Left ventricle myocardium superior (tissue), 1 donor: ENCODE measurements at regions not wholly inside any gene's neighbourhood (a gene's known extent, or its start where the extent isn't known, plus 50 kb on each side); places are given as distances from the start of the nearest gene placed in this dataset.

ENCODE experiments used
- ATAC-seq: fragments of 200-7000 bp; cut with Tn5 transposase; one replicate; pipeline ENCODE4 v1.9.1; 2020; ENCODE audit warnings: mild to moderate bottlenecking, moderate library complexity
- DNase-seq: peaks from one replicate; pipeline ENCODE4 v3.0.0-alpha.2; 2020
- intact Hi-C: fragments of 100-400 bp; cut with micrococcal nuclease; formaldehyde crosslinking; loops from one replicate; pipeline ENCODE4 v1.11.0; 2022
- donor health status: DM: no; HTN: yes; CAD: no; lungs with severe emphysema.

DNA sequence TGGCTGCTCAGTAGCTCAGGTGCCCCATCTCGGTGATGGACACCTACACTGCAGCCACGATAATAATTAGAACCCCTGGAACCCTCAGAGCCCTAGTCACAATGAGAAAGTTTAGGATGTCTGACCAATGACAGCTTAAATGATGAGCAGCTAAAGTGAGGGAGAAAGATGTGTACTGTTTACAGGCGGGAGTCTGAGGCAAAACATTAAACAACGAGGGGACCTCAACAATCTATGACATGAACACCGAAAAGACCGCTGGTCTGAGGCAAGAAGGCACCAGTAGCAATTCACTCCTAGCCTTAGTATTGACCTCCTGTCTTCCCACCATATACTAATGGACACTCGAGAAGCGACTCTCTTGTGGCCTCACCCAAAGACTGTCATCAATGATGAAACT, 369.5 kb upstream of the SMIM31 start:
- ATAC-seq (no peak), DNase-seq (no peak)
- intact Hi-C loops: no loop called here

GRCh38 chr4:164396439-164396838, 357.5 kb upstream of the SMIM31 start:
- intact Hi-C loops: no loop called here
- no peak for DNase-seq
- ATAC-seq: no peak

GRCh38 chr4:164402554-164402953, 351.4 kb upstream of the SMIM31 start:
- intact Hi-C loops: no loop called here
- DNase-seq: no peak
- no peak for ATAC-seq

DNA sequence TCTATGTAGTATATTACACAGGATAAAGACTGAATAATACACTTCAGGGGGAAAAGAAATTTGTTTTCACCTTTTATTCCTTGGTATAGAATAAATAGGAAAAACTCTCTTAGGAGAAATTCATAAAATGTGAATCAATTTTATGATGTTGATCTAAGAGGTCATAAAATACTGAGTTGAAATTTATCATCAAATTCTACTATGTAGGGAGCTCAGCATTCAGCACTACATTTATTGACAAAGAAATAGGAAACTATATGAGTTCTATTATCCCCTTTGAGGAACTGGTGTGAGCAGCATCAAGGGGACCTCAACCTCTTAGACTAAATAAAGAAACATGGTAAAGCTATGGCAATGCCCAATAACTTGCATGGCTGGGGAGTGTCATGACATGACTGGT, 348.2 kb upstream of the SMIM31 start:
- DNase-seq: no peak
- no peak for ATAC-seq
- intact Hi-C loops: no loop called here

- DNase-seq (no peak), ATAC-seq (no peak)
- intact Hi-C loops: no loop called here
These were observed 345.1 kb upstream of the SMIM31 start for GRCh38 chr4:164408831-164409230.

GRCh38 chr4:164410401-164410800, 343.5 kb upstream of the SMIM31 start:
- intact Hi-C loops: no loop called here

GRCh38 chr4:164412246-164412645, 341.7 kb upstream of the SMIM31 start:
- intact Hi-C loops: no loop called here
- no peak for ATAC-seq
- DNase-seq: no peak

More at GRCh38 chr4:164410401-164410800, 343.5 kb upstream of the SMIM31 start:
- no peak for ATAC-seq
- DNase-seq: no peak

- intact Hi-C loops: no loop called here
- no peak for ATAC-seq
- no peak for DNase-seq
These were observed 340.2 kb upstream of the SMIM31 start for GRCh38 chr4:164413743-164414142.

GRCh38 chr4:164423819-164424218, 330.1 kb upstream of the SMIM31 start:
- DNase-seq: no peak
- intact Hi-C loops: no loop called here

GRCh38 chr4:164424846-164425245, 329.1 kb upstream of the SMIM31 start:
- no peak for ATAC-seq
- intact Hi-C loops: no loop called here
- DNase-seq: no peak

More at GRCh38 chr4:164423819-164424218, 330.1 kb upstream of the SMIM31 start:
- ATAC-seq: no peak

GRCh38 chr4:164428561-164428960, 325.4 kb upstream of the SMIM31 start:
- ATAC-seq (no peak), DNase-seq (no peak)
- intact Hi-C loops: no loop called here

DNA sequence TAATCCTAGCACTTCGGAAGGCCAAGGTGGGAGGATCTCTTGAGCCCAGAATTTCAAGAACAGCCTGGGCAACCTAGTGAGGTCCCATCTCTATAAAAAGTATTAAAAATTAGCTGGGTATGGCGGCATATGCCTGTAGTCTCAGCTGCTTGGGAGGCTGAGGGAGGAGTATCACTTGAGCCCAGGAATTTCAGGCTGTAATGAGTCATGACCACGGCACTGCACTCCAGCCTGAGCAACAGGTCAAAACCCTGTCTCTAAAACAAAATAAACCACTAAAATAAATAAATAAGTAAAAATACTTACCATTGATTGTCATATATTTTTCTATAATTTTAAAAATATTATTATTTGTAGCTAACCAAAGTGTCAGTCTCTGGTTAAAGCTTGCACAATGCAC, 315.6 kb upstream of the SMIM31 start:
- intact Hi-C loops: no loop called here
- ATAC-seq: no peak
- DNase-seq: no peak

DNA sequence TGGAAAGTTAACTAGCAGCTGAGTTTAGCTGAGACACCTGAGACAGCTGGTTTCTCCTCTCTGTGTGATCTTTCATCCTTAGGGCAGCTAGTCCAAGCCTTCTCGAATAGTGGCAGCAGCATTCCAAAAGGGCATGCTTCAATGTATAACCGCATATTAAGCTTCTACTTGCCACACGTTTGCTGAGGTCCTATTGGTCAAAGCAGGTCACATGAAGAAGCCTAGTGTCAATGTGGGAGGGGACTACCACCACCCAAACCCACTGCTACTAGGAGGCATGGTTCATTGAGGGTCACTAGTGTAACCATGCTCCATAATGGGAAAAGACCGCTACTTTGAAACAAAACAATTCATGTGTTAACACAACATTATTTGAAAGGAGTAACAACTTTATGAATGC, 314.9 kb upstream of the SMIM31 start:
- intact Hi-C loops: no loop called here

GRCh38 chr4:164440199-164440598, 313.7 kb upstream of the SMIM31 start:
- DNase-seq: no peak
- ATAC-seq: no peak
- intact Hi-C loops: no loop called here

More for the DNA sequence above, 314.9 kb upstream of the SMIM31 start:
- no peak for DNase-seq
- no peak for ATAC-seq

GRCh38 chr4:164441109-164441508, 312.8 kb upstream of the SMIM31 start:
- ATAC-seq (no peak), DNase-seq (no peak)
- intact Hi-C loops: no loop called here

DNA sequence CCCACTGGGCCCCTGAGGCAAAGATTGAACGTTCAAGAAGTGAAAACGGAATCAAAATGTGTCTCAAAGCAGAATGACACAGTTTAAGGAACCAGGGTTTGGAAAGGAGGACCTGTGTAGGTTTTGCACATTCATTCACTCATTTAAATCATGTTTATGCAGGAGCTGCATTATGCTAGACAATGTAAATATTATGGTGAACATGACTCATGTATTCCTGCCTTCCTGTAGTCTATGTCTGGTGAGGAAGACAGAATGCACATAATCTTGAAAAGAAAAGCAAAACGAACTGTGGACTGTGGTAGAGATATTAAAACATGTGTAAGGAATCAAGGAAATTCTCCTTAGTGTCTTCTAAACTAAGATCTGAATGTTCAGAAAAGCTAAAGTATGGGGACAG, 311.8 kb upstream of the SMIM31 start:
- no peak for DNase-seq
- intact Hi-C loops: no loop called here
- ATAC-seq: no peak

- intact Hi-C loops: no loop called here
- DNase-seq: no peak
- no peak for ATAC-seq
These were observed 307.4 kb upstream of the SMIM31 start for GRCh38 chr4:164446516-164446915.

DNA sequence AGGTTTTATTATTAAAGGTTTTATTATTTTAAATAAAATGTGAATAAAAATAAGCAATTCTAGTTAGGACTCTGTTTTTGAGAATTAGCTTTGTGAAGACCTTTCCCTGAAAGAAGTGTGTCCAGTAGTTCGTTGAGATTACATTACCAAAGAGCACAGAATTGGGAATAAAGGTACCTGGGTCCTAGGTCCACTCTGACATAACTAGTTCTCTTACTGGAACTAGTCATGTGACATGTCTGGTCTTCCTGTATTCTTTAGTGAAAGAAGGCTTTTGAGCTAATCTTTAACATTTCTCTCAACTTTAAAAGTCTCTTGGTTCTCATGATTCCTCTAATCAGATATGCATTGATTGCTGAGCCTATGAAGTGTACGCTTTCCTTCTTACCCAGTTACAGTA, 292.0 kb upstream of the SMIM31 start:
- ATAC-seq: no peak
- intact Hi-C loops: no loop called here
- no peak for DNase-seq

DNA sequence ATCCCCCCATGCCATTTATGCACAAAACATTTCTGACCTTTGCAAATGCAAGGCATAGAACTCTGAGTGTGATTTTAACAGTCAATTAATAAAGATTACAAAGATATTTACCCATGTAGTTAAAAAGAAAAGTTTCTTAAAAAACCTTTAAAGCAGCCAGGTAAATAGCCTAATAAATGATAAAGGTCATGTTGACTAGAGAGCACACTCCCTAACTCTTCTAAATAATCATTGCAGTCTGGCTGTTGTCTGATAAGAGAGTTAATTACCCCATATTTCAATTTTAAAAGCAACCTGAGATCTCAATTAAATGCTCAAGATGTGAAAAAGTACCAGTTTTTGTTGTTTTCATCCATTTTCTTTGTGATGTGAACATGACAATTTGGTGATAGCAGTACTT, 291.5 kb upstream of the SMIM31 start:
- intact Hi-C loops: no loop called here
- DNase-seq (no peak), ATAC-seq (no peak)

- no peak for ATAC-seq
- DNase-seq: no peak
- intact Hi-C loops: no loop called here
These were observed 289.6 kb upstream of the SMIM31 start for GRCh38 chr4:164464313-164464712.

DNA sequence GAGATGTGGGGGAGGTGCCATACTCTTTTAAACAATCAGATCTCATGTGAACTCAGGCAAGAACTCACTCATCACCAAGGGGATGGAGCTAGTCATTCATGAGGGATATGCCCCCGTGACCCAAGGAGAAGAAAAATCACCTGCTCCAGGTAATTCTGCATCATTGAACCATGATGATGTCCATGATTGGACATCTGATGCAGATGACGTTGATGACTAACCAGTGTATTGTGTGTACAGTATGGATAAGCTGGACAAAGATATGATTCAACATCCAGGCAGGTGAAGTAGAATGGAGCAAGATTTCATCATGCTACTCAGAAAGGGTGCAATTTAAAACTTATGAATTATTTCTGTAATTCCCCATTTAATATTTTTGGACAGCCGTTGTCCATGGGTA, 286.4 kb upstream of the SMIM31 start:
- intact Hi-C loops: no loop called here
- ATAC-seq (no peak), DNase-seq (no peak)
